HUDEP-2 (cell line): ENCODE measurements at regions not wholly inside any gene's neighbourhood (a gene's known extent, or its start where the extent isn't known, plus 50 kb on each side); places are given as distances from the start of the nearest gene placed in this dataset.

Source experiments
- DNase-seq, 76 experiments: peaks; one replicate each; lab custom pipeline; 2025; ENCODE audit not compliant: unreplicated experiment in 76 of 76; lab: John Stamatoyannopoulos, UW

GRCh38 chr5:86970361-86970760, 297.3 kb upstream of the RASA1 start:
- no peak for DNase-seq

DNA sequence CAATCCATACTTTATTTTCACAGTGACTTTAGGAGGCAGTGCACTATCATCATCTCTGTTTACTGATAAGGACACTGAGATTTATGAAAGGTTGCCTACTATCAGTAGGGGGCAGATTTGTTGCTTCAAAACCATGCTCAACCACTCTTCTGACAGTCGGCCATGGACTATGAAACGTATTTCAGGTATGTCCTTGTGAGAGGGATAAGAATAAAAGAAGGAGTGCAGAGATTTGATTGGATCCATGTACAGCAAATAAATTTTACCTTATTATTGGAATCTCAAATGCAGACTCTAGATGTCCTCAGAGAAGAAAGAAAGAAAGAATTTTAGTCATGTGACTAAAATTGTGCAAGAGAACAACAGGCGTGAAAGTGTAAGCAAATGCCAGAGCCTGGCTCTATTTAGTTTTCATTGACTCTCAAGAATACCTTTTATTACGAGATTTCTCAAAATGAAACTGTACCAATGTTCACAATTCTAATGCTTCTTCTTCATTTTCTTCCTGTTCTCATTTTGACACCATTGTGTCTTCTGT, 296.6 kb upstream of the RASA1 start:
- DNase-seq = no peak

GRCh38 chr5:86974955-86975354, 292.7 kb upstream of the RASA1 start:
- no peak for DNase-seq

GRCh38 chr5:86977190-86977589, 290.5 kb upstream of the RASA1 start:
- DNase-seq = no peak

DNA sequence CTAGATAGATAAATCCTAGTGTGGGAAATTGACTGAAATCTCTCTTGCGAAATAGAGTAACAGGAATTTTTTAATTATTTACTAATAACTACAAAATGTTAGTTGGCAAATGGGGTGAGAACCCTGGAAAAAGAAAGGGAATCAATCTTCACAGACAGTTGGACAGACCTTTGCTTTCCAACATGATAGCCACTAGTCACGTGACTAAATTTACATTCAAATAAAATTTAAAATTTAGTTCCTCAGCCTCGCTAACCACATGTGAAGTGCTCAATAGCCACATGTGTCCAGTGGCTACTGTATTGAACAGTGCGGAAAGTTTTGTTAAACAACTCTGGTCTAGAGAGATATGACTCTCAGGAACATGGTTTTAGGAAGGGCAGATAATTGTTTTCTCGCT, 289.9 kb upstream of the RASA1 start:
- no peak for DNase-seq

- no peak for DNase-seq
Observed at GRCh38 chr5:86979811-86980411, 287.8 kb upstream of the RASA1 start.

DNA sequence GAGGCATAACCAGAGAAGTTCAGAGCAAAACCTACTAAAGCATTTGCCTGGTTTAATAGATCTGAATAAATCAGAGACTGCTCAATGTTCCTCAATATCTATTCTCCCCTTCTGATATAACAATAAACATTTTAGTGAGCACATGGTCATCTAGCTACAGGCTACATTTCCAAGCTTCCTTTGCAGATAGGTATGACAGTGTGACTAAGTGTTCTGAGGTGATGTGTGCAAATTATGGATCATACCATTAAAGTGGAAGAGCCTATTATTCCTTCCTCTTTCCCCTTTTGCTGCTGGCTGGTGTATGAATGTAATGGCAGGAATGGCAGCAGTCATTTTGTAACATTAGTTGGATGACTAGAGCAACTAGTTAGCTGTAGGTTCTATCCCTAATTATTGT, 285.8 kb upstream of the RASA1 start:
- no peak for DNase-seq

GRCh38 chr5:86983208-86983607, 284.5 kb upstream of the RASA1 start:
- no peak for DNase-seq

DNA sequence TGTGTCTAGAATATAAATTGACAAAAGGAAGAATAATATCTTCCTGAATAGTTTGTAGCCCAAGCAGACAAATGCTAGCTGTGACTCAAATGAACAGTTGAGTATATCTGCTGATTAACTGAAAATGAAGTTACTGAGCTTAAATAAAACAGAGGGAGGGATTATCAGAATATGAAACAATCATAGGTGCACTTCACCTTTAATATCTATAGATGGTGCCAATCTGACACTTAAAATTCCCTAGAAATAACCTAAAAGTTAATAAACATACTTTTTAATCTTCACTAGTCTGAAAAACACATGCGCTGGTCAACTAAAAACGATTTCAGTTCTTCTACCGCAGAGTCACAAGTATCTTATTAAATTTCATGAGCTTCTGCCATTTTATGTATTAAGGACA, 280.8 kb upstream of the RASA1 start:
- no peak for DNase-seq

GRCh38 chr5:86997516-86997915, 270.2 kb upstream of the RASA1 start:
- no peak for DNase-seq

DNA sequence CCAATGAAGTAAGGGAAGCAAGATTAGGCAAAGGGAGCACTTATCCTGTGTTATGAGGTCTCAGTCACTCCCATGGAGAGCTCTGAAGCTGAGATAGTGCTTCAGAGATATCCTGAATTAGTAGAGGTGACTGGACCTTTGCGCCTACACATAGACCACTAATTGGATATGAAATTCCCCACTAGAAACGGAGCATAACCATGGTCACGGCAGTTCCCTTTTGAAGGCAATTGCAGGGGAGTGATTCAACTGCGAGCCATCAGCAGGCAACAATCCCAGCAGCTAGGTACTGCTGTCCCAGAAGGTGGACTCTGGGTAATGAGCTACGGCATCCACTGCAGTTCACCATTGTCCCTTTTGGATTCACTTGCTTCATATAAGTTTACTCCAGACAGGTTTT, 267.7 kb upstream of the RASA1 start:
- no peak for DNase-seq

DNA sequence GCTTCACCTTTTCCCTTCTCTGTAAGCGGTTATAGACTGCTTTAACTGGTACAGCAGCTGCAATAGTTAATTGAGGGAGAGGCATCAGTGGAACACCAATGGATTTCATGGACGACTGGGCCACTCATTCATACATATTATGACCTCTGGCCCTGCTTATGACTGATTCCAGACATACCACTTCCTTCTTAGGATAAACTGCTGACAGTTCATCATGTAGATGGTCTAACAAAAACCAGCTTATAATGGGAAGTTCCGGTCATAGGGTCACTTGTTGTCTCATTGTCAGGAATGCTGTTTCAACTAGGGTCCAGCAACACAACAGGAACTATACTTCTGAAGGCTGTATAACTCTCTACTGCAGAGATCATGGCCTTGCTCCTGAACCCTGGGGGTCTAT, 265.2 kb upstream of the RASA1 start:
- no peak for DNase-seq

GRCh38 chr5:87004101-87004500, 263.6 kb upstream of the RASA1 start:
- no peak for DNase-seq

- no peak for DNase-seq
Observed at GRCh38 chr5:87007737-87008136, 259.9 kb upstream of the RASA1 start.

GRCh38 chr5:87008751-87009560, 258.7 kb upstream of the RASA1 start:
- no peak for DNase-seq

DNA sequence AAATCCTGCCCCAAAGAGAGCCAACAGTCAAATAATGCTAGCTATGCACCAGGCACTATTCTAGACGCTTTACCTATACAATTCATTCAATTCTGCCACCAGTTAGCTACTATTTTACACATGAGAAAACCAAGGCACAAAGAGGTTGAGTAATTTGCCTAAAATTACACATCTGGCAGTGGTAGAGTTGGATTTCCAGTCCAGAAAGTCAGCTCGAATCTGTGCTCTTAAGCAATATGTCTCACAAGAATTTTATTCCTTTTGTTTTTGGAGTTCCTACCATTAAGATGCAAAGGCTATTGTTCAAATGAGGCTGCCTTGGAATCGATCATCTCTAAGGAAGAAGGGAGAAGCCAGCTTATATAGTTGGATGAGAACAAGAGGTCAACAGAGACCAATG, 256.9 kb upstream of the RASA1 start:
- no peak for DNase-seq

DNA sequence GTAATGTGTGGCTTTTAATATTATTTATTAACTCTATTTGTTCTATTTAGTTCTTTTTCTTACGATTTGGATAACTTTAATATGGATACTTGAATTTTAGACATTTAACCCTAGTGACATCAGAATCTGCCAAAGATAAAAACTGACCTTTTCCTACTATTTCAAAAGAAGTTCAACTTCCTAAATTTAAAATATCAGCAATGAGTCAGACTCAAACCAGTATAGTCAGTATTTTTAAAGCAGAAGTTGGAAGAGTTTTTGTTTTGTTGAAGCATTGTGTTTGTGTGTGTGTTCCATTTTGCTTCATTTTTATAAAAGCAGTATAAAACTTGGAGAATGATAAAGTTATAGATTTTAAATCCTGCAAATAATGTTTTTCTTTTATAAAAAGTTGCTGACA, 251.8 kb upstream of the RASA1 start:
- no peak for DNase-seq

GRCh38 chr5:87020099-87020934, 247.4 kb upstream of the RASA1 start:
- no peak for DNase-seq

DNA sequence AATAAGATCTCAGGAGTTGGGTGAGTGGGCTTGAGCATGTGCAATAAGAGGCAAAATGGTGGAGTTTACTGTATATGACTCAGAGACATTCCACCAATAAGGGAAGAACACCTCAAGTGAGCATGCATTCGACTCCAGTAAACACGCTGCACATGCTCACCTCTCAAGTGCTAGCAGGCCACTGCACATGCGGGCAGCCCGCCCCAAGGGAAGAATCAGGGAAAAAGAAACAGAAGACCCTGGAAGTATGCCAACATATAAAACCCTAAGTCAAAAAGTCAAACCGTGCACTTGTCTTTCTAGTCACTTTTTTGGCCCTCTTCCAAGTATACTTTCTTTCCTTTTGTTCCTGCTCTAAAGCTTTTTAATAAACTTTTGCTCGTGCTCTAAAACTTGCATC, 245.3 kb upstream of the RASA1 start:
- no peak for DNase-seq

- DNase-seq = no peak
Observed at GRCh38 chr5:87027570-87027969, 240.1 kb upstream of the RASA1 start.

DNA sequence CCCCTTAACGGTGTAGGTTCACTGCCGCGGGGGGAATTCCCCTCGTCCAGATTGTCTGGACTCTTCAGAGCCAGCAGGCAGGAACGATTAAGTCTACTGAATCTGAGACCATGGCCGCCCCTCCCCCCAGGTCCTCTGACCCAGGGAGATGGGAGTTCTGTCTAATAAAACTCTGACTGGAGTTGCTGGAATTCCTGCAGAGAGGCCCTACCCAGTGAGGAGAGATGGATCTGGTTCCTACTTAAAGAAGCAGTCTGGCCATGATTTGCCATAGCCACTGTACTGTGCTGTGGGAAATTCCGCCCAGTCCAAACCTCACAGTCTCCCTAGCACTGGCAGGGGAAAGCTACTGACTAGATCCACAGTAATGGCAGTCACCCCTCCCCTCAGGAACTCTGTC, 237.7 kb upstream of the RASA1 start:
- no peak for DNase-seq
